ENCODE measurements at regions not wholly inside any gene's neighbourhood (a gene's known extent, or its start where the extent isn't known, plus 50 kb on each side); places are given as distances from the start of the nearest gene placed in this dataset.

GRCh38 chr11:79536155-79536917 lies 95.5 kb upstream of the TENM4 start:
- DNase-seq (ENCODE audit: extremely low read depth, insufficient read length): no peak
- H3K27me3 ChIP-seq (replicated peaks; ENCODE audit: control insufficient read depth, insufficient read depth, low read length): no peaks in the 10 kb centered on the region
- H3K4me3 ChIP-seq (replicated peaks; ENCODE audit: low read depth, low read length): no peak overlapping the region
- H3K36me3 ChIP-seq (ENCODE audit: control insufficient read depth, insufficient read depth, low read length): no peaks in the 10 kb centered on the region
- TF ChIP-seq, protein P1, sequence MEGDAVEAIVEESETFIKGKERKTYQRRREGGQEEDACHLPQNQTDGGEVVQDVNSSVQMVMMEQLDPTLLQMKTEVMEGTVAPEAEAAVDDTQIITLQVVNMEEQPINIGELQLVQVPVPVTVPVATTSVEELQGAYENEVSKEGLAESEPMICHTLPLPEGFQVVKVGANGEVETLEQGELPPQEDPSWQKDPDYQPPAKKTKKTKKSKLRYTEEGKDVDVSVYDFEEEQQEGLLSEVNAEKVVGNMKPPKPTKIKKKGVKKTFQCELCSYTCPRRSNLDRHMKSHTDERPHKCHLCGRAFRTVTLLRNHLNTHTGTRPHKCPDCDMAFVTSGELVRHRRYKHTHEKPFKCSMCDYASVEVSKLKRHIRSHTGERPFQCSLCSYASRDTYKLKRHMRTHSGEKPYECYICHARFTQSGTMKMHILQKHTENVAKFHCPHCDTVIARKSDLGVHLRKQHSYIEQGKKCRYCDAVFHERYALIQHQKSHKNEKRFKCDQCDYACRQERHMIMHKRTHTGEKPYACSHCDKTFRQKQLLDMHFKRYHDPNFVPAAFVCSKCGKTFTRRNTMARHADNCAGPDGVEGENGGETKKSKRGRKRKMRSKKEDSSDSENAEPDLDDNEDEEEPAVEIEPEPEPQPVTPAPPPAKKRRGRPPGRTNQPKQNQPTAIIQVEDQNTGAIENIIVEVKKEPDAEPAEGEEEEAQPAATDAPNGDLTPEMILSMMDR (IDR thresholded peaks at IDR 0.05; ENCODE audit: insufficient read depth, low read length, poor library complexity, severe bottlenecking): no peak

DNA sequence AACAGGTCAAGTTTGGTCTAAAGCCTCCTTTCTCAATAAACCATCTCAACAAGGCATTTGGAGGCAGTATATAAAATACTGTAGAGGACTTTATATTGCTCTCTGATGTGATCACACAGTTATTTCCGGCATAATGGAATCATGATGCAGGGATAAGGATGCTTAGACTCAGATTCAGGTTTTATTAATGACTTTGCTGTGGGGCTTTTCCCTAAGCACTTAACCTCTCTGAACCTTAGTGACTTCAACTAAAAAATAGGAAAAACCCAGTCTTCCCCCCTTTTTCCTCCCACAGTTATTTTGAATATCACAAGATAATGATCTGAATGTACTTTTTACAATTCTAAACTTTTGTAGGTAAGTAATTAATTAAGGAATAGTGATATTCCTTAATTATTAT lies 94.8 kb upstream of the TENM4 start:
- TF ChIP-seq, protein P1 (IDR thresholded peaks at IDR 0.05; ENCODE audit: insufficient read depth, low read length, poor library complexity, severe bottlenecking): no peak
- Histone ChIP-seq H3K4me3 (replicated peaks; ENCODE audit: low read depth, low read length) (no peak overlapping the region), H3K27me3 (replicated peaks; ENCODE audit: control insufficient read depth, insufficient read depth, low read length) (no peaks in the 10 kb centered on the region), H3K36me3 (ENCODE audit: control insufficient read depth, insufficient read depth, low read length) (no peaks in the 10 kb centered on the region)
- DNase-seq (ENCODE audit: extremely low read depth, insufficient read length): no peak

GRCh38 chr11:79525257-79525656 lies 84.4 kb upstream of the TENM4 start:
- DNase-seq (ENCODE audit: extremely low read depth, insufficient read length): no peak
- TF ChIP-seq, protein P1 (IDR thresholded peaks at IDR 0.05; ENCODE audit: insufficient read depth, low read length, poor library complexity, severe bottlenecking): no peak
- Histone ChIP-seq H3K27me3 (replicated peaks; ENCODE audit: control insufficient read depth, insufficient read depth, low read length) (no peaks in the 10 kb centered on the region; the same call in none of the 2 replicates), H3K4me3 (replicated peaks; ENCODE audit: low read depth, low read length) (no peak overlapping the region), H3K36me3 (ENCODE audit: control insufficient read depth, insufficient read depth, low read length) (no peaks in the 10 kb centered on the region)

DNA sequence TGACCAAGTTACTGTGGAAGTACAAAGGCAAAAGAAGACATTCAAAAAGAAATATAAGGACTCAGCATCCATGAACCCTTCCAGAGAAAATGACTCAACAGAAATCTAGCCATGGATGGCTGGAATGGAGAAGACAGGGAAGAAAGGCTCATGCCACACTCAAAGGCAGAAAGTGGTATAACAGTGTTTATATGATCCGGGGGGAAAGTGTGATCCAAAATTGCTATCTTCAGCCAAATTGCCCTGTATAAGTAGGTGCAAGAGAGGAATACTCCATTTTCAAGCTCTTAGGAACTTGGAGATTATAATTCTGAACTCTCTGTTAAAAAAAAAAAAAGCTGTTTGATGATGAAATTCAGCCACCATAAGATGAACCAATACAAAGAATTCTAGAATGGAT lies 81.8 kb upstream of the TENM4 start:
- H3K4me3 ChIP-seq (replicated peaks; ENCODE audit: low read depth, low read length): no peak overlapping the region
- TF ChIP-seq, protein P1 (IDR thresholded peaks at IDR 0.05; ENCODE audit: insufficient read depth, low read length, poor library complexity, severe bottlenecking): no peak
- H3K36me3 ChIP-seq (ENCODE audit: control insufficient read depth, insufficient read depth, low read length): no peaks in the 10 kb centered on the region
- no peak for DNase-seq (ENCODE audit: extremely low read depth, insufficient read length)
- H3K27me3 ChIP-seq (replicated peaks; ENCODE audit: control insufficient read depth, insufficient read depth, low read length): no peaks in the 10 kb centered on the region; the same call in none of the 2 replicates

DNA sequence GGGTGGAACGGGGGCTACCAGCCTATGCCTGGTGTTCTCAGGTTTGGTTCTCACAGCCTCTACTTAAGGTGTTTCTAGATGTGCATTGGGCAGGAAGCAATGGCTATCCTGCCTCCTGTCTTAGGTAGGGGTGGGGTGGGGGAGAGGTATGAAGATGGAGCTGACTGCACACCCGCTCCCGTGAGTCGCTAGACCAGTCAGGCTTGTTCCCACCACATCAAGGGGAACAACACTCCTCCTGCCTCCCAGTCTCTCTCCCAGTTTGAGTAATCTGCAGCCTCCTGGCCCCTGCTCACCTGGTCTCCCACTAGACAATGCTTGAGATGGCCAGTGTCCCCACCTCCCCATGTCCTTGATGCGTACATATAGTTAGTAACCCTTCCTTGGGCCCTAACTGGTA lies 79.3 kb upstream of the TENM4 start:
- no peak overlapping the region for H3K4me3 ChIP-seq (replicated peaks; ENCODE audit: low read depth, low read length)
- no peaks in the 10 kb centered on the region for H3K36me3 ChIP-seq (ENCODE audit: control insufficient read depth, insufficient read depth, low read length)
- no peaks in the 10 kb centered on the region; the same call in 1 of the 2 replicates for H3K27me3 ChIP-seq (replicated peaks; ENCODE audit: control insufficient read depth, insufficient read depth, low read length)
- DNase-seq (ENCODE audit: extremely low read depth, insufficient read length): no peak
- TF ChIP-seq, protein P1 (IDR thresholded peaks at IDR 0.05; ENCODE audit: insufficient read depth, low read length, poor library complexity, severe bottlenecking): no peak

Measured in GM06990 (cell line).